ENCODE measurements at regions not wholly inside any gene's neighbourhood (a gene's known extent, or its start where the extent isn't known, plus 50 kb on each side); places are given as distances from the start of the nearest gene placed in this dataset.

- ATAC-seq: no peak
- intact Hi-C loops (cut with DNase I): no loop called here
- peaks cover 21% of the 10 kb centered on the region for H3K4me1 ChIP-seq
- no peak overlapping the region for H3K27ac ChIP-seq
- DNase-seq: no peak
- H3K36me3 ChIP-seq: no peaks in the 10 kb centered on the region
- H3K27me3 ChIP-seq (ENCODE audit: low read depth): no peaks in the 10 kb centered on the region
- TF ChIP-seq CTCF (IDR thresholded peaks at IDR 0.05): no peak
- H3K4me3 ChIP-seq: no peak overlapping the region
- H3K9me3 ChIP-seq: peaks cover 9% of the 10 kb centered on the region
Measured at GRCh38 chr16:54501797-54502196, 215.2 kb upstream of the IRX3 start.

GRCh38 chr16:54493594-54493993, 207.0 kb upstream of the IRX3 start:
- Histone ChIP-seq H3K36me3 (no peaks in the 10 kb centered on the region), H3K9me3 (peaks cover 9% of the 10 kb centered on the region), H3K4me1 (peaks cover 13% of the 10 kb centered on the region), H3K4me3 (no peak overlapping the region), H3K27me3 (ENCODE audit: low read depth) (no peaks in the 10 kb centered on the region), H3K27ac (no peak overlapping the region)
- no peak for DNase-seq
- no peak for TF ChIP-seq CTCF (IDR thresholded peaks at IDR 0.05)
- ATAC-seq: no peak
- intact Hi-C loops (cut with DNase I): no loop called here

- no peak for TF ChIP-seq CTCF (IDR thresholded peaks at IDR 0.05)
- no peaks in the 10 kb centered on the region for H3K27me3 ChIP-seq (ENCODE audit: low read depth)
- ATAC-seq: no peak
- H3K27ac ChIP-seq: no peak overlapping the region
- H3K4me3 ChIP-seq: no peak overlapping the region
- DNase-seq: no peak
- peaks cover 5% of the 10 kb centered on the region for H3K9me3 ChIP-seq
- intact Hi-C loops (cut with DNase I): no loop called here
- no peaks in the 10 kb centered on the region for H3K36me3 ChIP-seq
- peaks cover 13% of the 10 kb centered on the region for H3K4me1 ChIP-seq
Measured at GRCh38 chr16:54493061-54493460, 206.5 kb upstream of the IRX3 start.

- no peaks in the 10 kb centered on the region for H3K36me3 ChIP-seq
- intact Hi-C loops (cut with DNase I): no loop called here
- no peak for TF ChIP-seq CTCF (IDR thresholded peaks at IDR 0.05)
- DNase-seq: no peak
- no peaks in the 10 kb centered on the region for H3K9me3 ChIP-seq
- H3K27me3 ChIP-seq (ENCODE audit: low read depth): no peaks in the 10 kb centered on the region
- peaks cover 13% of the 10 kb centered on the region for H3K4me1 ChIP-seq
- H3K27ac ChIP-seq: no peak overlapping the region
- no peak for ATAC-seq
- no peak overlapping the region for H3K4me3 ChIP-seq
Measured at GRCh38 chr16:54490112-54490488, 203.5 kb upstream of the IRX3 start.

- Histone ChIP-seq H3K4me3 (no peak overlapping the region), H3K4me1 (peaks cover 13% of the 10 kb centered on the region), H3K27me3 (ENCODE audit: low read depth) (no peaks in the 10 kb centered on the region), H3K27ac (no peak overlapping the region), H3K9me3 (no peaks in the 10 kb centered on the region), H3K36me3 (no peaks in the 10 kb centered on the region)
- ATAC-seq: peak in 1 of 2 donors; percentile 78
- intact Hi-C loops (cut with DNase I): no loop called here
- no peak for TF ChIP-seq CTCF (IDR thresholded peaks at IDR 0.05)
- no peak for DNase-seq
Measured at GRCh38 chr16:54489225-54490111, 202.9 kb upstream of the IRX3 start.

Data from lower lobe of right lung (tissue), 2 donors.